WTC11 (cell line): ENCODE measurements at regions not wholly inside any gene's neighbourhood (a gene's known extent, or its start where the extent isn't known, plus 50 kb on each side); places are given as distances from the start of the nearest gene placed in this dataset.

Source experiments
- CTCF ChIP-seq: fragments of 200-600 bp; IDR thresholded peaks from 2 replicates; pipeline ENCODE4 v1.8.0; 2022; ENCODE audit warnings: antibody characterized with exemption
- E2F1 ChIP-seq: sonication (generic); formaldehyde crosslinking; IDR thresholded peaks from 2 replicates; pipeline ENCODE4 v1.8.0; 2022; ENCODE audit warnings: mild to moderate bottlenecking, missing genetic modification reagents
- EMX1 ChIP-seq: fragments of 250-450 bp; sonication (Bioruptor Pico); IDR thresholded peaks from 2 replicates; pipeline ENCODE4 v1.8.0; 2021; ENCODE audit warnings: mild to moderate bottlenecking
- GTF2I ChIP-seq: fragments of 250-450 bp; sonication (Bioruptor Pico); conservative IDR thresholded peaks from 2 replicates; pipeline ENCODE4 v1.4.0; 2021; ENCODE audit warnings: mild to moderate bottlenecking
- JAZF1 ChIP-seq: fragments of 250-450 bp; sonication (Bioruptor Pico); IDR thresholded peaks from 2 replicates; pipeline ENCODE4 v1.9.0; 2021; ENCODE audit warnings: moderate library complexity, mild to moderate bottlenecking, inconsistent platforms
- MXD4 ChIP-seq: fragments of 250-450 bp; sonication (Bioruptor Pico); IDR thresholded peaks from 2 replicates; pipeline ENCODE4 v1.8.0; 2021; ENCODE audit warnings: mild to moderate bottlenecking, moderate library complexity, borderline replicate concordance
- SP1 ChIP-seq: sonication (generic); formaldehyde crosslinking; conservative IDR thresholded peaks from 2 replicates; pipeline ENCODE4 v1.8.1; 2022; ENCODE audit warnings: missing genetic modification reagents
- USF1 ChIP-seq: sonication (generic); formaldehyde crosslinking; IDR thresholded peaks from 2 replicates; pipeline ENCODE4 v1.8.0; 2022; ENCODE audit warnings: mild to moderate bottlenecking, missing genetic modification reagents
- ZNF425 ChIP-seq: fragments of 250-450 bp; sonication (Bioruptor Pico); conservative IDR thresholded peaks from 2 replicates; pipeline ENCODE4 v1.9.0; 2021; ENCODE audit warnings: mild to moderate bottlenecking

- TF ChIP-seq GTF2I (no peak), CTCF (no peak), E2F1 (CRISPR knock-in tag) (no peak), SP1 (CRISPR knock-in tag) (no peak), EMX1 (CRISPR knock-in tag) (no peak), ZNF425 (CRISPR knock-in tag) (no peak), USF1 (CRISPR knock-in tag) (no peak), JAZF1 (CRISPR knock-in tag) (no peak), MXD4 (CRISPR knock-in tag) (no peak)
Observed at GRCh38 chr3:157581371-157581770, 78.2 kb upstream of the VEPH1 start.
